ENCODE measurements at regions not wholly inside any gene's neighbourhood (a gene's known extent, or its start where the extent isn't known, plus 50 kb on each side); places are given as distances from the start of the nearest gene placed in this dataset.
A peak's percentile ranks its signal among the peaks of the same experiment; 100 is the strongest.

- no peak for DNase-seq
Observed at GRCh38 chr5:56540266-56540665, 275.1 kb upstream of the MAP3K1 start.

GRCh38 chr5:56538580-56538979 is 276.8 kb upstream of the MAP3K1 start:
- DNase-seq = no peak

- no peak for DNase-seq
Observed at GRCh38 chr5:56535347-56535746, 280.0 kb upstream of the MAP3K1 start.

- no peak for DNase-seq
Observed at GRCh38 chr5:56534102-56534829, 281.1 kb upstream of the MAP3K1 start.

- no peak for DNase-seq
Observed at GRCh38 chr5:56532466-56532865, 282.9 kb upstream of the MAP3K1 start.

- no peak for DNase-seq
Observed at GRCh38 chr5:56530626-56531138, 284.7 kb upstream of the MAP3K1 start.

- no peak for DNase-seq
Observed at GRCh38 chr5:56529666-56530430, 285.5 kb upstream of the MAP3K1 start.

- no peak for DNase-seq
Observed at GRCh38 chr5:56527174-56527573, 288.2 kb upstream of the MAP3K1 start.

- DNase-seq = no peak
Observed at GRCh38 chr5:56525113-56525512, 290.2 kb upstream of the MAP3K1 start.

GRCh38 chr5:56523790-56524575 is 290.9 kb upstream of the ANKRD55 start:
- no peak for DNase-seq

- no peak for DNase-seq
Observed at GRCh38 chr5:56522960-56523359, 289.8 kb upstream of the ANKRD55 start.

- no peak for DNase-seq
Observed at GRCh38 chr5:56522169-56522568, 289.0 kb upstream of the ANKRD55 start.

GRCh38 chr5:56520986-56521730 is 288.0 kb upstream of the ANKRD55 start:
- no peak for DNase-seq

GRCh38 chr5:56518820-56519219 is 285.7 kb upstream of the ANKRD55 start:
- no peak for DNase-seq

- DNase-seq = peak; percentile 34
Observed at GRCh38 chr5:56517011-56517416, 283.9 kb upstream of the ANKRD55 start.

- DNase-seq = no peak
Observed at GRCh38 chr5:56516441-56516840, 283.3 kb upstream of the ANKRD55 start.

GRCh38 chr5:56516035-56516434 is 282.9 kb upstream of the ANKRD55 start:
- DNase-seq = no peak

- no peak for DNase-seq
Observed at GRCh38 chr5:56515011-56515410, 281.9 kb upstream of the ANKRD55 start.

GRCh38 chr5:56514245-56514644 is 281.1 kb upstream of the ANKRD55 start:
- no peak for DNase-seq

GRCh38 chr5:56513141-56513540 is 280.0 kb upstream of the ANKRD55 start:
- no peak for DNase-seq

- no peak for DNase-seq
Observed at GRCh38 chr5:56512313-56512996, 279.3 kb upstream of the ANKRD55 start.

- DNase-seq = no peak
Observed at GRCh38 chr5:56511326-56511841, 278.3 kb upstream of the ANKRD55 start.

Measured in left hindlimb (tissue), 1 donor.